ENCODE measurements at regions not wholly inside any gene's neighbourhood (a gene's known extent, or its start where the extent isn't known, plus 50 kb on each side); places are given as distances from the start of the nearest gene placed in this dataset.
A peak's percentile ranks its signal among the peaks of the same experiment; 100 is the strongest.

- no peak for ATAC-seq
- Histone ChIP-seq H3K27ac (no peak overlapping the region), H3K4me3 (no peak overlapping the region), H3K27me3 (no peaks in the 10 kb centered on the region), H3K36me3 (no peaks in the 10 kb centered on the region), H3K9me3 (no peaks in the 10 kb centered on the region), H3K4me1 (no peaks in the 10 kb centered on the region)
- intact Hi-C loops (cut with DNase I), result no loop called here
- no peak for DNase-seq
- no peak for TF ChIP-seq CTCF (IDR thresholded peaks at IDR 0.05)
Observed at GRCh38 chr3:150333477-150333876, 74.6 kb upstream of the TSC22D2 start.

GRCh38 chr3:150331978-150332568, 76.0 kb upstream of the TSC22D2 start:
- H3K4me1 ChIP-seq, result no peaks in the 10 kb centered on the region
- no peak for TF ChIP-seq CTCF (IDR thresholded peaks at IDR 0.05)
- H3K27ac ChIP-seq, result no peak overlapping the region
- H3K9me3 ChIP-seq, result no peaks in the 10 kb centered on the region
- DNase-seq (no peak), ATAC-seq (no peak)
- no peaks in the 10 kb centered on the region for H3K27me3 ChIP-seq
- H3K36me3 ChIP-seq, result no peaks in the 10 kb centered on the region
- H3K4me3 ChIP-seq, result no peak overlapping the region
- intact Hi-C loops (cut with DNase I), result no loop called here

GRCh38 chr3:150330872-150331271, 77.2 kb upstream of the TSC22D2 start:
- H3K36me3 ChIP-seq, result no peaks in the 10 kb centered on the region
- DNase-seq (no peak), ATAC-seq (no peak)
- TF ChIP-seq CTCF (IDR thresholded peaks at IDR 0.05), result no peak
- H3K4me3 ChIP-seq, result no peak overlapping the region
- no peaks in the 10 kb centered on the region for H3K27me3 ChIP-seq
- no peak overlapping the region for H3K27ac ChIP-seq
- no peaks in the 10 kb centered on the region for H3K4me1 ChIP-seq
- intact Hi-C loops (cut with DNase I), result no loop called here
- no peaks in the 10 kb centered on the region for H3K9me3 ChIP-seq

- TF ChIP-seq CTCF (IDR thresholded peaks at IDR 0.05), result no peak
- H3K9me3 ChIP-seq, result no peaks in the 10 kb centered on the region
- no peaks in the 10 kb centered on the region for H3K27me3 ChIP-seq
- no peak overlapping the region for H3K27ac ChIP-seq
- DNase-seq (no peak), ATAC-seq (no peak)
- intact Hi-C loops (cut with DNase I), result no loop called here
- H3K4me3 ChIP-seq, result no peak overlapping the region
- no peaks in the 10 kb centered on the region for H3K4me1 ChIP-seq
- H3K36me3 ChIP-seq, result no peaks in the 10 kb centered on the region
Observed at GRCh38 chr3:150330174-150330573, 77.9 kb upstream of the TSC22D2 start.

GRCh38 chr3:150329408-150329807, 78.7 kb upstream of the TSC22D2 start:
- Histone ChIP-seq H3K4me3 (no peak overlapping the region), H3K9me3 (no peaks in the 10 kb centered on the region), H3K36me3 (no peaks in the 10 kb centered on the region), H3K27ac (no peak overlapping the region), H3K27me3 (no peaks in the 10 kb centered on the region), H3K4me1 (no peaks in the 10 kb centered on the region)
- ATAC-seq (no peak), DNase-seq (no peak)
- no peak for TF ChIP-seq CTCF (IDR thresholded peaks at IDR 0.05)
- intact Hi-C loops (cut with DNase I), result no loop called here

GRCh38 chr3:150328654-150329040, 79.5 kb upstream of the TSC22D2 start:
- no peaks in the 10 kb centered on the region for H3K36me3 ChIP-seq
- DNase-seq (no peak), ATAC-seq (no peak)
- peak overlapping the region; percentile 34 for H3K27ac ChIP-seq
- intact Hi-C loops (cut with DNase I), result no loop called here
- no peak overlapping the region for H3K4me3 ChIP-seq
- no peaks in the 10 kb centered on the region for H3K4me1 ChIP-seq
- H3K27me3 ChIP-seq, result no peaks in the 10 kb centered on the region
- TF ChIP-seq CTCF (IDR thresholded peaks at IDR 0.05), result no peak
- H3K9me3 ChIP-seq, result no peaks in the 10 kb centered on the region

All from upper lobe of right lung (tissue), 1 donor.